ENCODE measurements at regions not wholly inside any gene's neighbourhood (a gene's known extent, or its start where the extent isn't known, plus 50 kb on each side); places are given as distances from the start of the nearest gene placed in this dataset.

DNA sequence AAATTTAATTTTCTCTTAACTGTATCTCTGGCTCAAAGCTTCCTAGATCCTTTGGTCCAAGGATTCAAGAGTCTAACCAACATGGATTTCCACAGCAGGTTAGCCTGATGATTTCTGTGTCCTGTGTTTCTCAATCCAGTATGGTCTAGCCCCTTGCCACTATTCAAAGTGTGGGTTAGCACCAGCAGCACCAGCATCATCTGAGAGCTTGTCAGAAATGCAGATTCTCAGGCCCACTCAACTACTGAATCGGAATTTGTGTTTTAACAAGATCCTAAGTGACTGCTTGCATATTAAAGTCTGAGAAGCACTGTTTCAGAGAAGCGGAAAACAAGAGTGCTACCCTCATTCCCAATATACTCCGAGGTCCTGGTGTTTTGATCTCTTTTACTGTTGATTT is 133.8 kb upstream of the PRDM1 start:
- Mint-ChIP-seq H3K27ac (no peak overlapping the region), H3K4me1 (no peaks in the 10 kb centered on the region), H3K9me3 (no peaks in the 10 kb centered on the region), H3K4me3 (no peak overlapping the region), H3K36me3 (no peaks in the 10 kb centered on the region), H3K27me3 (no peaks in the 10 kb centered on the region)

GRCh38 chr6:105951322-105951721 is 134.8 kb upstream of the PRDM1 start:
- no peaks in the 10 kb centered on the region for H3K27me3 Mint-ChIP-seq
- no peak overlapping the region for H3K4me3 Mint-ChIP-seq
- no peak overlapping the region for H3K27ac Mint-ChIP-seq
- no peaks in the 10 kb centered on the region for H3K4me1 Mint-ChIP-seq
- no peaks in the 10 kb centered on the region for H3K36me3 Mint-ChIP-seq
- no peaks in the 10 kb centered on the region for H3K9me3 Mint-ChIP-seq

GRCh38 chr6:105949869-105950268 is 136.3 kb upstream of the PRDM1 start:
- Mint-ChIP-seq H3K4me3 (no peak overlapping the region), H3K36me3 (no peaks in the 10 kb centered on the region), H3K27ac (no peak overlapping the region), H3K27me3 (no peaks in the 10 kb centered on the region), H3K4me1 (no peaks in the 10 kb centered on the region), H3K9me3 (no peaks in the 10 kb centered on the region)

GRCh38 chr6:105943514-105943913 is 142.6 kb upstream of the PRDM1 start:
- Mint-ChIP-seq H3K36me3 (no peaks in the 10 kb centered on the region), H3K27me3 (no peaks in the 10 kb centered on the region), H3K4me1 (peaks cover 6% of the 10 kb centered on the region), H3K9me3 (no peaks in the 10 kb centered on the region), H3K27ac (no peak overlapping the region), H3K4me3 (no peak overlapping the region)

GRCh38 chr6:105941621-105942412 is 144.3 kb upstream of the PRDM1 start:
- no peaks in the 10 kb centered on the region for H3K27me3 Mint-ChIP-seq
- peaks cover 6% of the 10 kb centered on the region for H3K4me1 Mint-ChIP-seq
- no peaks in the 10 kb centered on the region for H3K36me3 Mint-ChIP-seq
- no peaks in the 10 kb centered on the region for H3K9me3 Mint-ChIP-seq
- H3K4me3 Mint-ChIP-seq: no peak overlapping the region
- no peak overlapping the region for H3K27ac Mint-ChIP-seq

GRCh38 chr6:105940990-105941389 is 145.1 kb upstream of the PRDM1 start:
- Mint-ChIP-seq H3K36me3 (no peaks in the 10 kb centered on the region), H3K4me3 (no peak overlapping the region), H3K9me3 (no peaks in the 10 kb centered on the region), H3K27me3 (no peaks in the 10 kb centered on the region), H3K4me1 (peaks cover 6% of the 10 kb centered on the region), H3K27ac (no peak overlapping the region)

DNA sequence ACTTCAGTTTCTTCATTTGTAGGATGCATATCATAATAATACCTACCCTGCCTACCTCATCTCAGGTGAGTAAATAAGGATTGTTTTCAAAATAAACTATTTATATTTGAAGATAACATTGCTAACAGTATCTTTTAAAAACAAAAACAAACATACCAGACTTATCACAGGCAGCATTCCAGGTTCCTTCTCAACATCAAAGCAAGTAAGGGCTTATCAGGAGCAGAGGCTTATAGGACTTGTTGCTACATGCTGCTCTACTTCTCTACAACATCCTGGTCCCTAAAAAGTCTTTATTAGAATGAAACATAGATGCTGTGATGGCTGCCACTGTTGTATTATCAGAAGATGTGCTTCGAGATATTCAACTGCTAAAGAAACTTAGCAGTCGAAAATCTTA is 149.2 kb upstream of the PRDM1 start:
- Mint-ChIP-seq H3K4me1 (no peaks in the 10 kb centered on the region), H3K27ac (no peak overlapping the region), H3K27me3 (no peaks in the 10 kb centered on the region), H3K36me3 (no peaks in the 10 kb centered on the region), H3K9me3 (no peaks in the 10 kb centered on the region), H3K4me3 (no peak overlapping the region)

DNA sequence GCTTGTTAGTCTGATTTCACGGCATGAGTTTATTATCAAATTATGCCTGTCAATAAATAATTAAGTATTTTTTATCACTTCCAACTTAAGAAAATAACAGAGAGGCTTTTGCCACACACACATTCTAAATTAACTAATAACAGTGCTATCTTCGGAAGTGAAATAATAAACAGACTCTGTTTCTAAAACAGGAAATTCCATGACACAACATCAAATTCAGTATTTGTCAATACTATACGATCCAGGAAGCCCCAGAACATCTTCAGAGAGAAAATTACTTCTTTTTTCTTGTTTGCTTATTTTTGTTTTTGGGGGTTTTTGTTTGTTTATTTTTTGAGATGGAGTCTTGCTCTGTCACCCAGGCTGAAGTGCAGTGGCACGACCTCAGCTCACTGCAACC is 150.7 kb upstream of the PRDM1 start:
- H3K27ac Mint-ChIP-seq: no peak overlapping the region
- H3K4me3 Mint-ChIP-seq: no peak overlapping the region
- no peaks in the 10 kb centered on the region for H3K36me3 Mint-ChIP-seq
- no peaks in the 10 kb centered on the region for H3K4me1 Mint-ChIP-seq
- H3K9me3 Mint-ChIP-seq: no peaks in the 10 kb centered on the region
- H3K27me3 Mint-ChIP-seq: no peaks in the 10 kb centered on the region

GRCh38 chr6:105934708-105935107 is 151.4 kb upstream of the PRDM1 start:
- Mint-ChIP-seq H3K4me3 (no peak overlapping the region), H3K27me3 (no peaks in the 10 kb centered on the region), H3K4me1 (no peaks in the 10 kb centered on the region), H3K36me3 (no peaks in the 10 kb centered on the region), H3K27ac (no peak overlapping the region), H3K9me3 (no peaks in the 10 kb centered on the region)

- Mint-ChIP-seq H3K27me3 (no peaks in the 10 kb centered on the region), H3K9me3 (no peaks in the 10 kb centered on the region), H3K4me3 (no peak overlapping the region), H3K36me3 (no peaks in the 10 kb centered on the region), H3K27ac (no peak overlapping the region), H3K4me1 (no peaks in the 10 kb centered on the region)
These were observed 153.7 kb upstream of the PRDM1 start for GRCh38 chr6:105932440-105932839.

- Mint-ChIP-seq H3K9me3 (no peaks in the 10 kb centered on the region), H3K4me1 (no peaks in the 10 kb centered on the region), H3K4me3 (no peak overlapping the region), H3K36me3 (no peaks in the 10 kb centered on the region), H3K27me3 (no peaks in the 10 kb centered on the region), H3K27ac (no peak overlapping the region)
These were observed 156.5 kb upstream of the PRDM1 start for GRCh38 chr6:105929626-105930025.

GRCh38 chr6:105926318-105926717 is 159.8 kb upstream of the PRDM1 start:
- Mint-ChIP-seq H3K27me3 (no peaks in the 10 kb centered on the region), H3K27ac (no peak overlapping the region), H3K9me3 (no peaks in the 10 kb centered on the region), H3K36me3 (no peaks in the 10 kb centered on the region), H3K4me1 (no peaks in the 10 kb centered on the region), H3K4me3 (no peak overlapping the region)

DNA sequence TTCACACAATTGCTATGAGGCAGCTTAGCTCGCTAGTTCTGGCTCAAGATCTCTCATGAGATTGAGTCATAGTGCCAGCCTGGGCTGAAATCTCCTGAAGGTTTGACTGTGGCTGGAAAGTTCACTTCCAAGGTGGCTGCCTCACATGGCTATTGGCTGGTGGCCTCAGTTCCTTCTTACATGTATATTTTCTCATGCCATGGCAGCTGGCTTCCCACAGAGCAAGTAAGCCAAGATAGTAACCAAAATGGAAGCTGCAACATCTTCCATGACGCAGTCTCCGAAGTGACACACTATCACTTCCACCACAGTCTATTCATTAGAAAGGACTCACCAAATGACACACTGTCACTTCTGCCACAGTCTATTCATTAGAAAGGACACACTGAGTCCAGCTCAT is 160.4 kb upstream of the PRDM1 start:
- Mint-ChIP-seq H3K36me3 (no peaks in the 10 kb centered on the region), H3K9me3 (no peaks in the 10 kb centered on the region), H3K4me3 (no peak overlapping the region), H3K4me1 (no peaks in the 10 kb centered on the region), H3K27ac (no peak overlapping the region), H3K27me3 (no peaks in the 10 kb centered on the region)

DNA sequence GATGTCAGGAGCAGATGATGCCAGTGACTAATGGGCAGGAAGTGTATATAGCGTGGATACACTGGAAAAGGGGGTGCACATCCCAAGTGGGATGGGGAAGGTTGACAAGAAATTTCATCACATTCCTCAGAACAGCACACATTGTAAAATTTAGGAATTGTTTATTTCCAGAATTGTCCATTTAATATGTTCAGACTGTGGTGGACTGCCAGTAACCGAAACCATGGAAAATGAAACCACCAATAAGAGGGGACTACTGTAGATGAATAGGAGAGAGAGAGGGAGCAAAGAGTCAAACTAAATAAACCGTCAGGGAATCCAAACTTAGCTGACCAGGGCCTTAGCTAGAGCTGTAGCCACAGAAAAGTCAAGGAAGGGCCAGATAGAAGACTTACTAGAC is 164.4 kb upstream of the PRDM1 start:
- Mint-ChIP-seq H3K9me3 (no peaks in the 10 kb centered on the region), H3K27me3 (no peaks in the 10 kb centered on the region), H3K4me1 (no peaks in the 10 kb centered on the region), H3K27ac (no peak overlapping the region), H3K36me3 (no peaks in the 10 kb centered on the region), H3K4me3 (no peak overlapping the region)

DNA sequence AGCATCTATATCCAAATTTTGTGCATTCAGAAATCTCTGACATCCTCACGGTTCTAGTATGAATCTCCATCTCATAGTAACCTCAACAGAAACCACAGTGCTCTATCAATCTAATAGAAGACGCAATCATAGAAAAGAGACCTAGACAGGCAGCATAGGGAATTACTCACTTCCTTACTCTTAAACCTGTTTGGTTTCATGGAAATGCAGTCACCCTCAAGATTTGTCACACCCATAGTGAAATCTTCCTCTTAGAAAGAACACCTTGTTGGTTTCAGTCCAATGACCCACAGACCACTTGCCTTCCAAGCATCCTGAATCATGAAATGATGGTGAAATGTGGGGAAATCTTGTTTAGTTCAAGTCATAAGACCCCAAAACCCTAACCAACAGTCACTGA is 166.1 kb upstream of the PRDM1 start:
- no peak overlapping the region for H3K27ac Mint-ChIP-seq
- H3K36me3 Mint-ChIP-seq: no peaks in the 10 kb centered on the region
- no peaks in the 10 kb centered on the region for H3K27me3 Mint-ChIP-seq
- H3K9me3 Mint-ChIP-seq: no peaks in the 10 kb centered on the region
- H3K4me3 Mint-ChIP-seq: no peak overlapping the region
- H3K4me1 Mint-ChIP-seq: no peaks in the 10 kb centered on the region

- H3K9me3 Mint-ChIP-seq: no peaks in the 10 kb centered on the region
- no peaks in the 10 kb centered on the region for H3K27me3 Mint-ChIP-seq
- H3K27ac Mint-ChIP-seq: no peak overlapping the region
- no peaks in the 10 kb centered on the region for H3K36me3 Mint-ChIP-seq
- no peak overlapping the region for H3K4me3 Mint-ChIP-seq
- no peaks in the 10 kb centered on the region for H3K4me1 Mint-ChIP-seq
These were observed 169.0 kb upstream of the PRDM1 start for GRCh38 chr6:105917038-105917695.

Measured in activated naive CD4-positive, alpha-beta T cell treated with anti-CD3 and anti-CD28 coated beads, Interleukin-2, amount 50 U/mL, for 24 hours (primary cell).